ENCODE measurements at regions not wholly inside any gene's neighbourhood (a gene's known extent, or its start where the extent isn't known, plus 50 kb on each side); places are given as distances from the start of the nearest gene placed in this dataset.

DNA sequence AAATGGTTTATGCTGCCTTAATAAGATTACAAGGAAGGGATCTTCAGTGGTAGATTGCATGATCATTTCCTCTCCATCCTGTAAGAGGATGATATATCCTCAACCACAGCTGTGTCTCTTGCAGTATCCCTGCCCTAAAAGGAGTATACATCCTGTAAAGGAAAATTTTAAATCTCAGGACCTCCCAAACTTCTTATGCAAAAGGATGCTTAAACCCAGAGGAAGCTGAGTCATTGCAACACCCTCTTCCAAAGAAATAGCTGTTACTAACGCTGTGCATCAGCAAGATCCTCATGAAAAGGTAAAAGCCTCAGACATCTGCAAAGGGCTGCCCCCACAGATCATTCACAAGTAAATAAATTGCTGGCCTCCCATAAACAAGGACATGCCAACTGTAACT is 599.0 kb downstream of the PRELID2 start:
- DNase-seq (ENCODE audit: low spot score) = no peak
- peaks cover 13% of the 10 kb centered on the region for H3K4me1 Mint-ChIP-seq (ENCODE audit: unreplicated experiment)
- no peaks in the 10 kb centered on the region for H3K36me3 Mint-ChIP-seq (ENCODE audit: low read depth, unreplicated experiment)
- H3K27ac Mint-ChIP-seq (ENCODE audit: unreplicated experiment) = no peak overlapping the region
- no peaks in the 10 kb centered on the region for H3K27me3 Mint-ChIP-seq (ENCODE audit: unreplicated experiment)
- TF ChIP-seq, protein P1, sequence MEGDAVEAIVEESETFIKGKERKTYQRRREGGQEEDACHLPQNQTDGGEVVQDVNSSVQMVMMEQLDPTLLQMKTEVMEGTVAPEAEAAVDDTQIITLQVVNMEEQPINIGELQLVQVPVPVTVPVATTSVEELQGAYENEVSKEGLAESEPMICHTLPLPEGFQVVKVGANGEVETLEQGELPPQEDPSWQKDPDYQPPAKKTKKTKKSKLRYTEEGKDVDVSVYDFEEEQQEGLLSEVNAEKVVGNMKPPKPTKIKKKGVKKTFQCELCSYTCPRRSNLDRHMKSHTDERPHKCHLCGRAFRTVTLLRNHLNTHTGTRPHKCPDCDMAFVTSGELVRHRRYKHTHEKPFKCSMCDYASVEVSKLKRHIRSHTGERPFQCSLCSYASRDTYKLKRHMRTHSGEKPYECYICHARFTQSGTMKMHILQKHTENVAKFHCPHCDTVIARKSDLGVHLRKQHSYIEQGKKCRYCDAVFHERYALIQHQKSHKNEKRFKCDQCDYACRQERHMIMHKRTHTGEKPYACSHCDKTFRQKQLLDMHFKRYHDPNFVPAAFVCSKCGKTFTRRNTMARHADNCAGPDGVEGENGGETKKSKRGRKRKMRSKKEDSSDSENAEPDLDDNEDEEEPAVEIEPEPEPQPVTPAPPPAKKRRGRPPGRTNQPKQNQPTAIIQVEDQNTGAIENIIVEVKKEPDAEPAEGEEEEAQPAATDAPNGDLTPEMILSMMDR (IDR thresholded peaks at IDR 0.05; ENCODE audit: unreplicated experiment) = no peak
- no peaks in the 10 kb centered on the region for H3K9me3 Mint-ChIP-seq (ENCODE audit: unreplicated experiment)
- no peak overlapping the region for H3K4me3 Mint-ChIP-seq (ENCODE audit: unreplicated experiment)

DNA sequence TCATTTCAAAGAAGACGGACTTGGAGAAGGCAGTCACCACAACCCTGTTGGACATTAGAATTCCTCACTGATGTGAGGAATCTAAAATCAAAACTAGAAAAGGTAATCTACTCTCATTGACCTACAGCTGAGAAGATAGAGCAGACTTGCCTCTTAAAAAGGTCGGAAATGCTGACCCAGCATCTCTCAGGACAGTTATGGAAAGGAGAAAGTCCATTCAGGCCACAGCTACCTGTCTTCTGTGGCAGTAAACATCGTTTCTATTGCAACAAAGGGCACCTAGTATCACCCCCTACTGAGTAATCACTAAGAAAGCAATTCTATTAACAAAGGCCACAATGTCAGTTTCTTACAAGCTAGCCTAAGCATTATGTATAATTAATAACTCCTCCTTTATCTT is 601.7 kb downstream of the PRELID2 start:
- no peak for DNase-seq (ENCODE audit: low spot score)
- TF ChIP-seq, protein P1 (IDR thresholded peaks at IDR 0.05; ENCODE audit: unreplicated experiment) = no peak
- Mint-ChIP-seq H3K36me3 (ENCODE audit: low read depth, unreplicated experiment) (no peaks in the 10 kb centered on the region), H3K27me3 (ENCODE audit: unreplicated experiment) (no peaks in the 10 kb centered on the region), H3K4me3 (ENCODE audit: unreplicated experiment) (no peak overlapping the region), H3K9me3 (ENCODE audit: unreplicated experiment) (no peaks in the 10 kb centered on the region), H3K4me1 (ENCODE audit: unreplicated experiment) (peaks cover 13% of the 10 kb centered on the region), H3K27ac (ENCODE audit: unreplicated experiment) (no peak overlapping the region)

DNA sequence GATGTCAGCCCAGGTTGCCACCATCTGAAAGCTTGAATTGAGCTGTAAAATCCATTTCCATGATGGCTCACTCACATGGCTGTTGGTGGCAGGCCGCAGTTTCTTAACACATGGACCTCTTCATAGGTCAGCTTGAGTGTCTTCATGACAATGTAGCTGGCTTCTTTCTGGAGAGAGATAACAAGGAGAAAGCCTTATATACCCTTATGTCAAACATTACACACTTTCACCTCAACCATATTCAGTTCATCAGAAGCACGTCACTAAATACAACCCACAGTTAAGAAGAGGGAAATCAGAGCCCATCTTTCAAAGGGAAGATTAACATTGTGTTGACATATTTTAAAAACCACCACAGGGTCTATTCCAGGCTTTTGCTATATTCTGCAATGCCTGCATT is 604.4 kb downstream of the PRELID2 start:
- Mint-ChIP-seq H3K4me3 (ENCODE audit: unreplicated experiment) (no peak overlapping the region), H3K4me1 (ENCODE audit: unreplicated experiment) (no peaks in the 10 kb centered on the region), H3K27me3 (ENCODE audit: unreplicated experiment) (no peaks in the 10 kb centered on the region), H3K36me3 (ENCODE audit: low read depth, unreplicated experiment) (no peaks in the 10 kb centered on the region), H3K9me3 (ENCODE audit: unreplicated experiment) (no peaks in the 10 kb centered on the region), H3K27ac (ENCODE audit: unreplicated experiment) (no peak overlapping the region)
- TF ChIP-seq, protein P1 (IDR thresholded peaks at IDR 0.05; ENCODE audit: unreplicated experiment) = no peak
- no peak for DNase-seq (ENCODE audit: low spot score)

DNA sequence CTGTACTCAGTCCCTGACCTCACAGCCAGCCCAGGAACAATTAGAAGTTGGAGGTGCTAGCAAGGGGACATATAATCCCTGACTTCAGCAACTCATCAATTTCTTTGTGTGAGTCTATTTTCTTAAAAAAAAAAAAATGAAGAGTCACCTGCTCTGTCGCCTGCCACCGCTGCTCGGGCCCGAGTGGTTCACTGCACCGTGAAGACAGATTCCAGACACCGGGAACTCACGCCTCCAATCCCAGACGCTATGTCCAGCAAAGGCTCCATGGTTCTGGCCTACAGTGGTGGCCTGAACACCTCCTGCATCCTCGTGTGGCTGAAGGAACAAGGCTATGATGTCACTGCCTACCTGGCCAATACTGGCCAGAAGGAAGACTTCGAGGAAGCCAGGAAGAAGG is 606.6 kb downstream of the PRELID2 start:
- H3K4me3 Mint-ChIP-seq (ENCODE audit: unreplicated experiment) = no peak overlapping the region
- H3K4me1 Mint-ChIP-seq (ENCODE audit: unreplicated experiment) = no peaks in the 10 kb centered on the region
- no peak for DNase-seq (ENCODE audit: low spot score)
- H3K27ac Mint-ChIP-seq (ENCODE audit: unreplicated experiment) = no peak overlapping the region
- no peaks in the 10 kb centered on the region for H3K36me3 Mint-ChIP-seq (ENCODE audit: low read depth, unreplicated experiment)
- H3K9me3 Mint-ChIP-seq (ENCODE audit: unreplicated experiment) = no peaks in the 10 kb centered on the region
- H3K27me3 Mint-ChIP-seq (ENCODE audit: unreplicated experiment) = no peaks in the 10 kb centered on the region
- TF ChIP-seq, protein P1 (IDR thresholded peaks at IDR 0.05; ENCODE audit: unreplicated experiment) = no peak

DNA sequence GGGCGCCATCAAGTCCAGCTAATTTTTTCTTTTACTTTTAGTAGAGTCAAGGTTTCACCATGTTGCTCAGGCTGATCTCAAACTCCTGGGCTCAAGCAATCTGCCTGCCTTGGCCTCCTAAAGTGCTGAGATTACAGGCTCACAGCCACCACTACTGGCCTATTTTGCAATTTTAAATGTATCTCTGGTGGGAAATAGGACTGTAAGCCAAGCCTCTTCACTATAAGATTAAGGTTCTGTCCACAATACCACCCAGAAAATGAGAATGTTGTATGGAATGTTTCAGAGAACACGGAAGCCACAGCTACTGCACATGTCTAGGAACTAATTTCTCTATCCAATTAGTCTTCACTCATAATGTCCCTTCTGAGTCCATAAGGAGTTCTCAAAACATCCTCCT is 607.3 kb downstream of the PRELID2 start:
- Mint-ChIP-seq H3K27ac (ENCODE audit: unreplicated experiment) (no peak overlapping the region), H3K27me3 (ENCODE audit: unreplicated experiment) (no peaks in the 10 kb centered on the region), H3K9me3 (ENCODE audit: unreplicated experiment) (no peaks in the 10 kb centered on the region), H3K36me3 (ENCODE audit: low read depth, unreplicated experiment) (no peaks in the 10 kb centered on the region), H3K4me1 (ENCODE audit: unreplicated experiment) (no peaks in the 10 kb centered on the region), H3K4me3 (ENCODE audit: unreplicated experiment) (no peak overlapping the region)
- no peak for DNase-seq (ENCODE audit: low spot score)
- TF ChIP-seq, protein P1 (IDR thresholded peaks at IDR 0.05; ENCODE audit: unreplicated experiment) = no peak
